H9 (cell line): ENCODE measurements at regions not wholly inside any gene's neighbourhood (a gene's known extent, or its start where the extent isn't known, plus 50 kb on each side); places are given as distances from the start of the nearest gene placed in this dataset.

ENCODE experiments used
- DNase-seq: peaks from one replicate; pipeline ENCODE4 v3.0.0-alpha.2; 2017
- H2AFZ ChIP-seq: one replicate; pipeline ENCODE4 v1.6.1; 2013; ENCODE audit warnings: mild to moderate bottlenecking, low read length, control low read depth, moderate library complexity
- H2AK5ac ChIP-seq: 2 replicates; pipeline ENCODE4 v1.6.1; 2013; ENCODE audit warnings: low read length, control low read depth, mixed read lengths; ENCODE audit not compliant: insufficient read length
- H2BK120ac ChIP-seq: one replicate; pipeline ENCODE4 v1.6.1; 2013; ENCODE audit warnings: low read depth, mild to moderate bottlenecking, low read length, control low read depth, inconsistent platforms; ENCODE audit not compliant: poor library complexity, severe bottlenecking
- H2BK12ac ChIP-seq: 2 replicates; pipeline ENCODE4 v1.6.1; 2013; ENCODE audit warnings: low read length, control low read depth, mixed read lengths, low read depth; ENCODE audit not compliant: insufficient read length
- H2BK15ac ChIP-seq: 2 replicates; pipeline ENCODE4 v1.6.1; 2013; ENCODE audit warnings: low read depth, low read length, control low read depth
- H2BK20ac ChIP-seq: one replicate; pipeline ENCODE4 v1.6.1; 2013; ENCODE audit warnings: low read depth, mild to moderate bottlenecking, low read length, control low read depth, inconsistent platforms; ENCODE audit not compliant: poor library complexity, severe bottlenecking
- H2BK5ac ChIP-seq: 2 replicates; pipeline ENCODE4 v1.6.1; 2013; ENCODE audit warnings: low read length, control low read depth, mixed read lengths; ENCODE audit not compliant: insufficient read length
- H3K14ac ChIP-seq: 2 replicates; pipeline ENCODE4 v1.6.1; 2013; ENCODE audit warnings: low read length, control low read depth; ENCODE audit not compliant: insufficient read depth
- H3K18ac ChIP-seq: 2 replicates; pipeline ENCODE4 v1.6.1; 2013; ENCODE audit warnings: low read depth, mild to moderate bottlenecking, mixed read lengths, low read length, control low read depth; ENCODE audit not compliant: insufficient read length
- H3K23ac ChIP-seq: 2 replicates; pipeline ENCODE4 v1.6.1; 2013; ENCODE audit warnings: low read length, control low read depth, mixed read lengths, low read depth; ENCODE audit not compliant: insufficient read length
- H3K23me2 ChIP-seq: 2 replicates; pipeline ENCODE4 v1.6.1; 2013; ENCODE audit warnings: low read depth, mild to moderate bottlenecking, mixed read lengths, low read length, control low read depth; ENCODE audit not compliant: insufficient read length, poor library complexity, severe bottlenecking
- H3K27ac ChIP-seq: 2 replicates; pipeline ENCODE4 v1.5.1; 2013; ENCODE audit warnings: low read length, control low read depth, mixed read lengths, low read depth; ENCODE audit not compliant: insufficient read length
- H3K27me3 ChIP-seq: 2 replicates; pipeline ENCODE4 v1.6.1; 2013; ENCODE audit warnings: low read length, control low read depth, inconsistent platforms; ENCODE audit not compliant: insufficient read depth
- H3K4ac ChIP-seq: 2 replicates; pipeline ENCODE4 v1.6.1; 2013; ENCODE audit warnings: low read depth, mild to moderate bottlenecking, control low read depth, inconsistent platforms, low read length, moderate library complexity
- H3K4me1 ChIP-seq: 2 replicates; pipeline ENCODE4 v1.6.1; 2013; ENCODE audit warnings: low read length, control low read depth, inconsistent platforms; ENCODE audit not compliant: insufficient read depth
- H3K4me2 ChIP-seq: 2 replicates; pipeline ENCODE4 v1.6.1; 2013; ENCODE audit warnings: low read length, control low read depth, mixed read lengths; ENCODE audit not compliant: insufficient read length, insufficient read depth
- H3K56ac ChIP-seq: 2 replicates; pipeline ENCODE4 v1.6.1; 2013; ENCODE audit warnings: low read depth, mild to moderate bottlenecking, mixed read lengths, low read length, control low read depth; ENCODE audit not compliant: insufficient read length
- H3K79me1 ChIP-seq: 2 replicates; pipeline ENCODE4 v1.6.1; 2013; ENCODE audit warnings: low read depth, mild to moderate bottlenecking, moderate library complexity, low read length, control low read depth, inconsistent platforms; ENCODE audit not compliant: insufficient read depth, poor library complexity, severe bottlenecking
- H3K79me2 ChIP-seq: 2 replicates; pipeline ENCODE4 v1.6.1; 2013; ENCODE audit warnings: low read length, control low read depth, inconsistent platforms; ENCODE audit not compliant: insufficient read depth
- H3K9ac ChIP-seq: 2 replicates; pipeline ENCODE4 v1.6.1; 2013; ENCODE audit warnings: low read length, control low read depth, mixed read lengths; ENCODE audit not compliant: insufficient read length; ENCODE audit errors: extremely low read depth
- H3K9me3 ChIP-seq: one replicate; pipeline ENCODE4 v1.6.1; 2013; ENCODE audit warnings: low read depth, low read length, inconsistent platforms; ENCODE audit not compliant: control insufficient read depth
- H3T11ph ChIP-seq: one replicate; pipeline ENCODE4 v1.6.1; 2013; ENCODE audit warnings: mild to moderate bottlenecking, low read length, control low read depth, inconsistent platforms
- H4K20me1 ChIP-seq: one replicate; pipeline ENCODE4 v1.6.1; 2013; ENCODE audit not compliant: control insufficient read depth, insufficient read length, insufficient read depth
- H4K5ac ChIP-seq: 2 replicates; pipeline ENCODE4 v1.6.1; 2013; ENCODE audit warnings: low read depth, mild to moderate bottlenecking, mixed read lengths, low read length, control low read depth; ENCODE audit not compliant: insufficient read length
- H4K8ac ChIP-seq: replicated peaks from 2 replicates; pipeline ENCODE4 v1.6.1; 2013; ENCODE audit warnings: low read length, control low read depth, mixed read lengths, low read depth; ENCODE audit not compliant: insufficient read length
- H4K91ac ChIP-seq: 2 replicates; pipeline ENCODE4 v1.6.1; 2013; ENCODE audit warnings: low read depth, mild to moderate bottlenecking, moderate library complexity, mixed read lengths, low read length, control low read depth; ENCODE audit not compliant: insufficient read length
- H3K27ac Mint-ChIP-seq, 3 experiments: 2 replicates in 2 of 3; 3 replicates in 1 of 3; pipeline ENCODE4 v1.8.0; 2020 to 2021; ENCODE audit warnings: mixed read lengths in 3 of 3, mild to moderate bottlenecking in 1 of 3, moderate library complexity in 1 of 3
- H3K27me3 Mint-ChIP-seq: 2 replicates; pipeline ENCODE4 v1.8.0; 2021; ENCODE audit warnings: low read depth, mild to moderate bottlenecking, moderate library complexity, mixed read lengths
- H3K36me3 Mint-ChIP-seq, 3 experiments: 2 replicates in 2 of 3; 3 replicates in 1 of 3; pipeline ENCODE4 v1.8.0; 2020 to 2021; ENCODE audit warnings: low read depth in 3 of 3, mixed read lengths in 3 of 3; ENCODE audit not compliant: insufficient read depth in 1 of 3
- H3K4me1 Mint-ChIP-seq, 2 experiments: 2 replicates each; pipeline ENCODE4 v1.8.0; 2020; ENCODE audit warnings: mixed read lengths in 2 of 2
- H3K4me3 Mint-ChIP-seq, 2 experiments: 2 replicates in 1 of 2; 3 replicates in 1 of 2; pipeline ENCODE4 v1.8.0; 2020 to 2021; ENCODE audit warnings: mild to moderate bottlenecking in 2 of 2, mixed read lengths in 2 of 2, moderate library complexity in 1 of 2
- H3K9me3 Mint-ChIP-seq, 2 experiments: 2 replicates in 1 of 2; 3 replicates in 1 of 2; pipeline ENCODE4 v1.8.0; 2020; ENCODE audit warnings: mild to moderate bottlenecking in 2 of 2, mixed read lengths in 2 of 2, moderate library complexity in 1 of 2
- CTCF ChIP-seq: fragments of 200-600 bp; sonication (generic); conservative IDR thresholded peaks from 3 replicates; pipeline ENCODE4 v1.8.0; 2021; ENCODE audit warnings: antibody characterized with exemption, mild to moderate bottlenecking
- WGBS: extraction: QIAGEN DNeasy Blood & Tissue Kit; methylation state at CpG from one replicate; pipeline ENCODE4 v1.1.7; 2013; ENCODE audit warnings: missing lambda C conversion rate, low lambda C conversion rate, mixed read lengths; ENCODE audit not compliant: insufficient read length; ENCODE audit errors: extremely low coverage; 5-methylcytosine and 5-hydroxymethylcytosine counted together

- DNase-seq, result no peak
- Histone ChIP-seq H4K8ac (no peak overlapping the region), H3K14ac (no peak overlapping the region), H4K5ac (no peak overlapping the region), H3K56ac (no peak overlapping the region), H3K79me1 (no peaks in the 10 kb centered on the region), H2AK5ac (no peak overlapping the region), H2BK5ac (no peak overlapping the region), H4K91ac (no peak overlapping the region), H3K4me2 (no peak overlapping the region), H3K9ac (no peak overlapping the region), H2BK20ac (no peak overlapping the region), H3K79me2 (no peaks in the 10 kb centered on the region), H2BK120ac (no peak overlapping the region), H3K9me3 (peaks cover 21% of the 10 kb centered on the region), H3K18ac (no peak overlapping the region), H3K4ac (no peak overlapping the region), H3K23ac (no peak overlapping the region), H2BK12ac (no peak overlapping the region), H4K20me1 (no peaks in the 10 kb centered on the region), H3K27ac (no peak overlapping the region), H2AFZ (no peak overlapping the region), H3T11ph (no peak overlapping the region), H2BK15ac (no peak overlapping the region), H3K27me3 (no peaks in the 10 kb centered on the region), H3K23me2 (no peaks in the 10 kb centered on the region), H3K4me1 (no peaks in the 10 kb centered on the region)
- peaks cover 38 to 53% of the 10 kb centered on the region in 2 experiments for H3K9me3 Mint-ChIP-seq
- H3K4me3 Mint-ChIP-seq, result no peak overlapping the region
- H3K4me1 Mint-ChIP-seq, result no peaks in the 10 kb centered on the region
- no peak overlapping the region for H3K27ac Mint-ChIP-seq
- WGBS, result no CpG with 5 or more reads among the region's 1 CpG
- H3K36me3 Mint-ChIP-seq, result peaks cover 10 to 43% (median 34%) of the 10 kb centered on the region in 3 experiments; a peak in 6 of 7 replicates
- H3K27me3 Mint-ChIP-seq, result no peaks in the 10 kb centered on the region
- no peak for TF ChIP-seq CTCF
Measured at GRCh38 chr17:54451051-54451450, 449.6 kb upstream of the TOM1L1 start.
